BLaER1 (cell line): ENCODE measurements at regions not wholly inside any gene's neighbourhood (a gene's known extent, or its start where the extent isn't known, plus 50 kb on each side); places are given as distances from the start of the nearest gene placed in this dataset.

Experiments
- H3K27ac ChIP-seq: shearing (Covaris generic); formaldehyde crosslinking; 2 replicates; pipeline ENCODE4 v1.8.1; 2022
- H3K27me3 ChIP-seq: shearing (Covaris generic); formaldehyde crosslinking; 2 replicates; pipeline ENCODE4 v1.8.1; 2022
- H3K36me3 ChIP-seq: shearing (Covaris generic); formaldehyde crosslinking; 2 replicates; pipeline ENCODE4 v1.8.1; 2022
- H3K4me1 ChIP-seq: shearing (Covaris generic); formaldehyde crosslinking; 2 replicates; pipeline ENCODE4 v1.8.1; 2022
- H3K4me2 ChIP-seq: shearing (Covaris generic); formaldehyde crosslinking; 2 replicates; pipeline ENCODE4 v1.8.1; 2022
- H3K4me3 ChIP-seq: shearing (Covaris generic); formaldehyde crosslinking; 2 replicates; pipeline ENCODE4 v1.8.1; 2022
- H3K9ac ChIP-seq: shearing (Covaris generic); formaldehyde crosslinking; 2 replicates; pipeline ENCODE4 v1.8.1; 2022
- H3K9me3 ChIP-seq: shearing (Covaris generic); formaldehyde crosslinking; 2 replicates; pipeline ENCODE4 v1.8.1; 2022
- H4K20me1 ChIP-seq: shearing (Covaris generic); formaldehyde crosslinking; 2 replicates; pipeline ENCODE4 v1.8.1; 2022
- Cebpa-rat ChIP-seq: shearing (Covaris generic); IDR thresholded peaks from 2 replicates; pipeline ENCODE4 v1.8.1; 2022

DNA sequence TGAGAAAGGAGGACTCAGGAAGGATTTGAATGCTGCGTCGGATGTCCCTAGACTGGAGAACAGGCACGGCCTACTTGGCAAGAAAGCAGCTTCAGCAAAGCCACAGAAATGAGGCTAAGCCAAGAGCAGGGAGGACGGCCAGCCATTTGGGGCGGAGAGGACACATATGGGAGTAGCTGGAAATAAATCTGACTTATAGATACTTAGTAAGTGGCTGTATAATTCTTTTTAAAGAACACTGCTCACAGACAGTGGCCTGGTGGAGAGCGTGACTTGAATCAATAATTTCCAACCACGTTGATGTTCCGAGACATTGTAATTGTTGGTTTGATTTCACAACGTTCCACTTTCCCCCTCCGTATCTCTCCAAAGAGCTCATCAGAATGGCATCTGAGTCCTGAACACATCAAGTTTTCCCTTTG lies 67.7 kb upstream of the JCAD start:
- no peaks in the 10 kb centered on the region for H4K20me1 ChIP-seq
- peaks cover 14% of the 10 kb centered on the region for H3K9me3 ChIP-seq
- no peak for TF ChIP-seq Cebpa-rat
- H3K36me3 ChIP-seq, result no peaks in the 10 kb centered on the region
- no peak overlapping the region for H3K4me3 ChIP-seq
- no peak overlapping the region for H3K9ac ChIP-seq
- no peaks in the 10 kb centered on the region for H3K27me3 ChIP-seq
- no peak overlapping the region for H3K27ac ChIP-seq
- H3K4me1 ChIP-seq, result no peaks in the 10 kb centered on the region
- H3K4me2 ChIP-seq, result no peak overlapping the region

DNA sequence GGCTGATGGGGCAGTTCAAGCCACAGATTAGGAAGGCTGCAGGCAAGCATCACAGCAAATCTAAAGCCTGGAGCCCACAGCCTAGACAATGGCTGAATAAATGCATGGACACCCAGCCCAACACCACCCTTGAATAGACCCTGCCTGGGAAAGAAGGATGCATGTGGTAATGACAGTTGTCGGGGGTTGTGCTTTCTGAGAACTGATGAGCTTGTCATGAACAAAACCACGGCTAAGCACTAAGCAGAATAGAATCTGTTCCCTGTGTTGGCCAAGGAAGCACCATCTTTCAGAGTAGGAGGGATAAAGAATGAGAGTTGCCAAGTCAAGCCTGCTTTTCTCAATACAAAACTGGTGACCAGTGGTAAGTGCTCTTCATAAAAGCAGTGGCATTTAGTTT lies 66.1 kb upstream of the JCAD start:
- H3K4me3 ChIP-seq, result no peak overlapping the region
- H4K20me1 ChIP-seq, result no peaks in the 10 kb centered on the region
- TF ChIP-seq Cebpa-rat, result no peak
- H3K4me1 ChIP-seq, result no peaks in the 10 kb centered on the region
- no peak overlapping the region for H3K4me2 ChIP-seq
- peaks cover 22% of the 10 kb centered on the region for H3K9me3 ChIP-seq
- H3K27ac ChIP-seq, result no peak overlapping the region
- no peaks in the 10 kb centered on the region for H3K36me3 ChIP-seq
- H3K9ac ChIP-seq, result no peak overlapping the region
- H3K27me3 ChIP-seq, result no peaks in the 10 kb centered on the region

DNA sequence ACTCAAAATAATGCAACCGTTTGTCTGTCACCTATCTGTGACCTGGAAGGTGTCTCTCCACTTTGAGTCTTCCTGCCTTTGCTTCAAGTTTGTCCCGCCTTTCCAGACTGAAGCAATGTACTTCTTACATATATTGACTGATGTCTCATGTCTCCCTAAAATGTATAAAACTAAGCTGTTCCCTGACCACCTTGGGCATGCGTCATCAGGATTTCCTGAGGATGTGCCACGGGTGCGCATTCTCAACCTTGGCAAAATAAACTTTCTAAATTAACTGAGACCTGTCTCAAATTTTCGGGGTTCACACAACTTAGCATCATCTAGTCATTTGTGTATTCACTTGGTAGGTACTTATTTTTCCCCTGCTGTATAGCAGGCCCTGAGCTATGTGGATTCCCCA lies 65.3 kb upstream of the JCAD start:
- no peak overlapping the region for H3K9ac ChIP-seq
- no peaks in the 10 kb centered on the region for H4K20me1 ChIP-seq
- H3K9me3 ChIP-seq, result peaks cover 22% of the 10 kb centered on the region
- no peak overlapping the region for H3K27ac ChIP-seq
- H3K4me1 ChIP-seq, result peaks cover 1% of the 10 kb centered on the region; the same call in 1 of the 2 replicates
- H3K27me3 ChIP-seq, result no peaks in the 10 kb centered on the region
- H3K36me3 ChIP-seq, result no peaks in the 10 kb centered on the region
- TF ChIP-seq Cebpa-rat, result no peak
- H3K4me3 ChIP-seq, result no peak overlapping the region
- no peak overlapping the region for H3K4me2 ChIP-seq

DNA sequence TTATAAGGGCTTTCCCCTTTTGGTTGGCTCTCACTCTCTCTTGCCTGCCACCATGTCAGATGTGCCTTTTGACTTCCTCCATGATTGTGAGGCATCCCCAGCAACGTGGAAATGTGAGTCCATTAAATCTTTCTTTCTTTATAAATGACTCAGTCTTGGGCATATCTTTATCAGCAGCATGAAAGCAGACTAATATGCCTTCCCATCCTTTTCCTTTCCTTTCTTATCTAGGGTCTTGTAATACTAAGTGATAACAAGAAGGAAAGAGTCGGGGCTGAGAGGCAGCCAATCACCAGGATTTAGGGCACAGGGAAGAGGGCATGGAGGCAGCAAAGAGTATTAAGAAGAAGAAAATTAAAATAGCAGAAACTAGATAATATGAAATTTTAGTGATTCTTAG lies 62.0 kb upstream of the JCAD start:
- H3K4me2 ChIP-seq, result no peak overlapping the region
- TF ChIP-seq Cebpa-rat, result no peak
- no peaks in the 10 kb centered on the region for H3K36me3 ChIP-seq
- peaks cover 29% of the 10 kb centered on the region for H3K4me1 ChIP-seq
- H3K27me3 ChIP-seq, result no peaks in the 10 kb centered on the region
- no peak overlapping the region for H3K27ac ChIP-seq
- no peak overlapping the region for H3K9ac ChIP-seq
- H3K9me3 ChIP-seq, result peaks cover 22% of the 10 kb centered on the region
- H4K20me1 ChIP-seq, result no peaks in the 10 kb centered on the region
- H3K4me3 ChIP-seq, result no peak overlapping the region

DNA sequence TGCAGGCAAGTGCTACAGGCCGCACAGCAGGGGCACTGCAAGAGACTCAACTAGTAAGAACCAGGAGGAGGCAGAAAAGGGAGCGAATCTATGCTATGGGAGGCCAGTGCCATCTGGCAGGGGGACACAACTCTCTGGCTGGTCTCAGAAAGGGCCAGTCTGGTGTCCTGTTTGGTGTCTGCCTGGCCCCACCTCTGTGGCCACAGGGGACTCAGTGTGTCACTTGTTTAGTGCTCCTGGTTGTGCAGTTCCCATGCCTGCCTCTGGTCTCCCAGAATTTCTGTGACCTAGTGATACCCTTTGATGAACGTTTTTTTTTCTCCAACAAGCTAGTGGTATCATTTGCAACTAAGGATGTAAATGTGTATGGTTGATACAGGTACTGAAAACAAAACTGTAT lies 59.2 kb upstream of the JCAD start:
- no peak for TF ChIP-seq Cebpa-rat
- Histone ChIP-seq H3K4me2 (peak overlapping the region; percentile 70), H3K36me3 (no peaks in the 10 kb centered on the region), H3K27me3 (no peaks in the 10 kb centered on the region), H3K9me3 (peaks cover 22% of the 10 kb centered on the region), H3K4me1 (peaks cover 30% of the 10 kb centered on the region), H3K4me3 (no peak overlapping the region), H3K27ac (no peak overlapping the region), H4K20me1 (no peaks in the 10 kb centered on the region), H3K9ac (no peak overlapping the region)

DNA sequence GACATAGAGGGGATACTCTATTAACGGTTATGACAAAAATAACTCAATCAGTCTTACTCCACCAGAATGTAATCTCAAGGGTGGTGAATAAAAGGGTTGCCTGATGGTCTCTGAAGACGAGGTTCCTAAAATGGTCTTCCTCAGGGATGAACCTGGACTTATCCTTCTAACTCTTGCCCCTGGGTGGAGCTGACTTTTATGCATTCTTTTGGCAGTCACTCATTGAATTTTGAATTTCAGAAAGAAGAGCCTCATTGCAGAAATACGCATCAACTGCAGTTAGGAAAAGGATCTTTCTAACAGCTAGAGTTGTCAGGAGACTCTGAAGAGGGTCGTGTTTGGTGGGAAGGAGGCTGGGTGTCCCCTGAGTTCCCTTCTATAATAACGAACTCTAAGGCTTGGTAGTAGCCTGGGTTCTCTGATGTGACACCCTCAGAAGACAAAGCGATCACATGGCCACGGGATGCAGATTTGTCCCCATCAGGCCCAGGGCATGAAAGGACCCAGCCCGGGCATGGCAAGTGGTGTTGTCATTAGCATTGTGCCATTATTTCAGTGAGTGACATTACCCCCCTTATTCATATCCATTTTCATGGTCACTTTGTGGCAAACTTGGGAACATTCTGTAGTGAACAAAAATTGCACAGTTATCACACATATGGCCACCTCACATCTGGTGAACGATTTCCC lies 58.6 kb upstream of the JCAD start:
- H3K9ac ChIP-seq, result no peak overlapping the region
- H3K9me3 ChIP-seq, result peaks cover 22% of the 10 kb centered on the region
- peak overlapping the region; percentile 70 for H3K4me2 ChIP-seq
- H3K36me3 ChIP-seq, result no peaks in the 10 kb centered on the region
- H3K27me3 ChIP-seq, result no peaks in the 10 kb centered on the region
- H3K4me3 ChIP-seq, result no peak overlapping the region
- no peak for TF ChIP-seq Cebpa-rat
- H3K27ac ChIP-seq, result 0 out of 2 replicates have a peak overlapping the region, but pooled peaks have one; percentile 6
- peaks cover 35% of the 10 kb centered on the region for H3K4me1 ChIP-seq
- no peaks in the 10 kb centered on the region for H4K20me1 ChIP-seq

DNA sequence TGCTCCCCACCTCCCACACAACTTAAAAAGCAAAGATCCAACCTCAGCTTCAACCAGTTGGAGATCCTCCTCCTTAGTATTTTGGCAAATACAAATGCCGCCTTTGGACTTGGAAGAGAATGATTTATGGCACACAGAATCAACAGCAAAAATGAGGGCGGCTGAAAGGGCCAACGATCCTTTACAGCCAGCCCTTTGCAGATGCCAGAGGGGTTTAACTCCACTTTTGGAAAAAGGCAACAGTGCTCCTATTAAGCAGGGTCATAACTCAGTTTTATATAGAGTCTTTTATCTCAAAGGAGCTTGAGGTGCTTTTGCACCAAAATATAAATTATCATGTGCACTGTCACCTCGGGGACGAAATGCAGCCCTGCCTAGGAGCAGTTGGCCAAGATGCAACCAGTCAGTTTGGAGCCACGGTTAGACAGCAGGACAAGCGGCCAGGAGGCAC lies 56.7 kb upstream of the JCAD start:
- Histone ChIP-seq H3K4me2 (no peak overlapping the region), H3K4me1 (peaks cover 35% of the 10 kb centered on the region), H3K9me3 (peaks cover 4% of the 10 kb centered on the region; the same call in 1 of the 2 replicates)

DNA sequence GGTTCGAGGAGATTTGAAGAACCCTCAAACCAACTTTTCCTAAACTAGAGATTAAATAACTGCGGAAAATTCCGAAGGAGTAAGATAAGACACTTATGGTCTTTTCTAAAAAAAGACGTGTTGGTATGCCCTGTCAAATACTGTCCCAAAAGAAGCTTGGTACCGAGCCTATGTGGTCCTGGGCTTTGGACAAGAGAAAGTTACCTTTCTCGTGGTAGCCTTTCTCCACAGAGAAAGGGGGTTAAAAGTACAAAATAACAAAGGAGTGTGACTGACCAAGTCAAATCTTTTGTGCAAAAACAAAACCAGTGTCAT lies 56.2 kb upstream of the JCAD start:
- no peaks in the 10 kb centered on the region for H3K27me3 ChIP-seq
- no peak overlapping the region for H3K4me2 ChIP-seq
- no peak for TF ChIP-seq Cebpa-rat
- H3K9me3 ChIP-seq, result no peaks in the 10 kb centered on the region
- H3K4me3 ChIP-seq, result no peak overlapping the region
- no peak overlapping the region for H3K27ac ChIP-seq
- H3K36me3 ChIP-seq, result no peaks in the 10 kb centered on the region
- no peak overlapping the region for H3K9ac ChIP-seq
- no peaks in the 10 kb centered on the region for H4K20me1 ChIP-seq
- peaks cover 35% of the 10 kb centered on the region for H3K4me1 ChIP-seq

More for the DNA sequence above, 56.7 kb upstream of the JCAD start:
- no peaks in the 10 kb centered on the region for H4K20me1 ChIP-seq
- no peak for TF ChIP-seq Cebpa-rat
- no peak overlapping the region for H3K4me3 ChIP-seq
- H3K27me3 ChIP-seq, result no peaks in the 10 kb centered on the region
- H3K9ac ChIP-seq, result no peak overlapping the region
- H3K27ac ChIP-seq, result no peak overlapping the region
- H3K36me3 ChIP-seq, result no peaks in the 10 kb centered on the region

DNA sequence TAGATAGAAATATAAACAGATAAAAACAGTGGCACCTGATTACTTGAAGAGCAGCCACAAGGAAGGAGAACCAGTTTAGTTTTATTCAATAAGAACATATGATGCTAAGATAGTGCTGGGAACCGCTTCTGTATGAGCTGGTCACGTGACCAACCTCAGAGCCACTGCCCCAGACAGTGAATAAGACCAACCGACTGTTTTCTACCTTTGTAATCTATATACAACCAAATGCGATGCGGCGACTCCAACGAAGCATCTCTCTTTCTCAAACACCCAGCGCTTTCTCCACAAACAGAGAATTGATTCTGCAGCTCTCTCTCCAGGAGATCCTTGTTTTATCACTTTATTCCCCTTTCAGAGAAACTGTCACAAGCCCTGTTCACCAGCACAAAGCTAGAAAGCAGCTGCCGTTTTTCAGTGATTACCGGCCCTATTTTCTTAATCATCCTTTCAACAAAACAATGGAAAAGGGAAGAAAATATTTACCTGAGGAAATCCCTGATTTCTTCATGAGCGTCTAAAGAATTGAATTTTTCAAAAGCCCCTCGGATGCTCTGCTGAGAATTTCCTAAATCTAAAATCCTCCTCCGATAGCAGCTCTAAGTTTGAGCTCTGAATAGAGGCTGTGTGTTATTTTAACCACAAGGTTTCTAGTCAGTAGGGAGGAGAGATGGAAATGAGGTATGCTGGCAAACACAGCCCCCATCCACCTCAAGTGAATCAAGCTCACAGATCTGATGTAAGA lies 55.7 kb upstream of the JCAD start:
- no peaks in the 10 kb centered on the region for H4K20me1 ChIP-seq
- H3K36me3 ChIP-seq, result no peaks in the 10 kb centered on the region
- H3K4me2 ChIP-seq, result no peak overlapping the region
- H3K4me1 ChIP-seq, result peaks cover 35% of the 10 kb centered on the region
- H3K27me3 ChIP-seq, result no peaks in the 10 kb centered on the region
- no peak overlapping the region for H3K27ac ChIP-seq
- H3K9me3 ChIP-seq, result no peaks in the 10 kb centered on the region
- H3K9ac ChIP-seq, result no peak overlapping the region
- no peak for TF ChIP-seq Cebpa-rat
- H3K4me3 ChIP-seq, result no peak overlapping the region

DNA sequence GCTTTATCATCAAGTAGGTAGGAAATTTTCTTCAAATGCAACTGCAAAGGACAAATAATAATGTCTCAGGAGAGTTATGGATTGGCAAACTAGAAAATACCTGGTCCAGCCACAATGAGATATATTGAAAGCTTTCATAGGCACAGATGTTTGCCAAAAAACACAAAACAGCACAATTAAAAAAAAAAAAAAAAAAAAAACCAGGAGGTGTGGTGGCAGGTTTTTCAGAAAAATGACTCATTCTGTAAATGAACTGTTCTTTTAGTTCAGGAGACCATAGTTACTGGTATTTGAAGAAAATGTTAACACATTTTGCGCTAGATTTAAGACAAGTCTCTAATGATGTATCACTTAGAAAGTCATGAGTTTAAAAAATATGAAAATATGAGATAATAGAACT lies 55.0 kb upstream of the JCAD start:
- Histone ChIP-seq H3K9ac (no peak overlapping the region), H3K27ac (no peak overlapping the region), H3K27me3 (no peaks in the 10 kb centered on the region), H3K4me2 (no peak overlapping the region), H3K4me3 (no peak overlapping the region), H3K36me3 (no peaks in the 10 kb centered on the region), H4K20me1 (no peaks in the 10 kb centered on the region), H3K4me1 (peaks cover 31% of the 10 kb centered on the region), H3K9me3 (no peaks in the 10 kb centered on the region)
- TF ChIP-seq Cebpa-rat, result no peak
